Activated CD4-positive, alpha-beta T cell treated with anti-CD3 and anti-CD28 coated beads, Interleukin-2, Interleukin-6, amounts not matched to agents 100 ng/mL and 50 ng/mL, durations not matched to agents 16 hours and 8 hours (primary cell): ENCODE measurements at regions not wholly inside any gene's neighbourhood (a gene's known extent, or its start where the extent isn't known, plus 50 kb on each side); places are given as distances from the start of the nearest gene placed in this dataset.
"Not testable (repeated sequence)": the region's sequence is repeated elsewhere in the genome, so short reads cannot be mapped to it uniquely, and the experiment has no call there.

Experiments
- DNase-seq: peaks from one replicate; pipeline ENCODE4 v3.0.0-alpha.2; 2020

GRCh38 chr2:65778137-65778536, 345.7 kb upstream of the SPRED2 start:
- no peak for DNase-seq

GRCh38 chr2:65775839-65776238, 343.4 kb upstream of the SPRED2 start:
- no peak for DNase-seq

DNA sequence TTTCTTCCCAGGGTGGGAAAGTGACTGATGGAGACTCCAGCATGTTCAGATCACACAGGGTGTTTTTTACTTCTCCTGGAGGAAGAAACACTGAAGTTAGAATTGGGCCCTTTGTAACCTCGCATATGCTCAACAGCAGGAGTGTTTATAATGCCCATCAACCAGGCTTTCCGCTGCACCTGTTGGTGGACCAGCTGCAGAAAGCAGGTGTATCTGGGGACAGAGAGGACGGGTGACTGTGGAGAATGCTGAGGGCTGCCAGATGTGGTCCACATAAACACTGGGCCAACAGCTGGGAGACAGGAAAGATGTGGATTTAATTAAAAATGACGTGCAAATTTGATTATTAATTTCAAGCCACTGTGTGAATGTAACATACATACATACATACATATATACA, 335.5 kb upstream of the SPRED2 start:
- no peak for DNase-seq

DNA sequence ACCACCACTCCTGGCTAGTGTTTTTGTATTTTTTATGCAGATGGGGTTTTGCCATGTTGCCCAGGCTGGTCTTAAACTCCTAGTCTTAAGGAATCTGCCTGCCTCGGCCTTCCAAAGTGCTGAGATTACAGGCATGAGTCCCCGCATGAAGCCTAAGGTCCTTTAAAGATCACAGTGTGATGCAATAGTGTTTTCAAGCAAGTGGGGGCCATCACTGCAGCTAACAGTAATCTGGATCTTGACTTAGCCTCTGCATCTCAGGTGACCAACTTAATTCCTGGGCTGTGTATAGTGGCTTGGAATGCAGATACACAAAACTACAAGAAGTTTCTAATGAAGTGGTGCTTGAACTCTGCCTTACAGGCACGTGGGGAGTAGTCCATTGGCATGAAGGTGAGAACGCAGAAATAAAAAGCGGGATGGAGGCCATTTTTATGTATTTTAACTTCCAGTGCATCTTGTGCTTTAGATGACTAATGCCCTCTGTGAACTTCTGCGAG, 334.4 kb upstream of the SPRED2 start:
- no peak for DNase-seq

DNA sequence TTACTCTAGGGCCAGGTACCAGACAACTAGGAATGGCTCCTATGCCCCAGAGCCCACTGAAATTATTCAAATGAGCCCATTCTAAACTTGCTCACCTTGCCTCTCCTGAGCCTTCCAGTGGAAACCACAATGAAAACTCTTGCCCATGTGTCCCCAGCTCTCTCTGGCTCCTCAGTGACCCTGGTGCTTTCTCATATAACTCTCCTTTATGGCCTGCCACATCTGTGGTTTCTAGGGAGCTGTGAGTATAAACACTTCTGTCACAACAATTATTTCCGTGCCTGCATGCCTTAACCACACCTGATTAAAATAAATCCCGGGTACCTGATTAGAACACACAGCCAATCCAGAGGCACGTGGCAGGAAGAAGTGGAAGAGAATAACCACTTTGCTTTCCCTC, 333.0 kb upstream of the SPRED2 start:
- no peak for DNase-seq

DNA sequence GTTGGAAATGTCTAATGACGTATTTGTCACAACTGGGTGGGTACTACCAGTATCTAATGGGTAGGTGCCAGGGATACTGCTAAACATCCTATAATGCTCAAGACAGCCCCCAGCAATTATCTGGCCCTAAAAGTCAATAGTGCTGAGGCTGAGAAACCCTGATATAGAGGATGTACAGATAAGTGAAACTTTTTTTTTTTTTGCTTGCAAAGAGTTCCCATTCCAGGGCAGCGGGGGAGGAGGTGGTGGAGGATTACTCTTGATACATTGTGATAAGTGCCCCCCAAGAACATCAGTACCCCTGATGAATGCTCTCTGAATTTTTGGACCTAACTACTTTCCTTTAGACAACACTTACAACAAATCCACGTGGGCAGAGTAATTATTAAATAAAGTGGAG, 329.7 kb upstream of the SPRED2 start:
- DNase-seq: no peak

DNA sequence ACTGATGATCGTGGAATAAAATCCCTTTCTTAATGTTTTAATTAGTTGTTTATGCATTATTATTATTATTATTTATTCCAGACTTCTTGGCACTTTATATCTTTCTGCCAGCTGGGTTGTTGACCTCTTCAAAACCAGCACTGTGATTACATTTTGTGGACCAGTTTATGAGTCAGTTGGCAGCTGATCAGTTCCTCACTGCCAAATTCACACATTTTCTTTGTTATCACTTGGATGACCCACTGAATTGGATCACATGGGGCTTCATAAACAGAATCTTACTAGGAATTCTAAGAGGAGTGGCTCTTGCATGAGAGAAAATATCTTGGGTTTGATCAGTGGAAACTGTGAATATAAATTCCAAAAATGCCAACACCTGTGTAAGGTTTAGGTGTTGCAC, 321.8 kb upstream of the SPRED2 start:
- no peak for DNase-seq

DNA sequence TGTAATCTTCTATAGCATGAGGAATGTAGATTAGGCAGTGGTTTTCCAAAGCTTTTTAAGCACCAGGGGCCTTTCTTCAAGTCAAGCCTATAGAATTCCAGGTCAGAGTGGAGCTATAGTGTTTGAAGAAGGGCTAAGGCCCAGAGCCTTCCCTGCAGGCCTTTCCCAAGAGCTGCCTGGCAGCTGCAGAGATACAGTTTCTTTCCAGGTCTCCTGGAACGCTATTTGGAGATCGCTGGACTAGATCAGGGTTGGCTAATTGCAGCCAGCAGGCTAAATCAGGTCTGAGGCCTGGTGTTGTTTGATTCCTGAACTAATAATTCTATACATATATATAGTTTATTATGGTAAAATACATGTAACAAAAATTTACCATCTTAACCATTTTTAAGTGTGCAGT, 319.0 kb upstream of the SPRED2 start:
- DNase-seq: no peak

DNA sequence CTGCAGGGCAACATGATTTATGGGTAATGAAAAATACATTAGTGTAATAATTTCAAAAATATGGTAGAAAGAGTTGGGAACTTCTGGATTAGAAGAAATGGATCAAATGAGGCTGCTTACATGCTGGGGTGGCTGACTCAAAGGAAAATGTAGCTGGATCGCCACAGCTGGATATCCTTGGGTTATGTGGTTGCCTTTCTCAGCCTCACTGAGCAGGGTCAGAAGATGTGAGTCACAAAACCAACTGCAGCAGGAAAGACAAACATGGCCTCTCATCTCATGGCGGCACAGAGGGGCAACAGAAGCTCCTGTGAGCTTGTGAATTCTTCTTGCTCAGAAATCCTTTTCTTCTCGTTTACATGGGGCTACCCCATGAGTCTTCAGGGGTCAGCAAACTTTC, 317.1 kb upstream of the SPRED2 start:
- DNase-seq: no peak

- DNase-seq: not testable (repeated sequence)
Observed at GRCh38 chr2:65747875-65748274, 315.5 kb upstream of the SPRED2 start.

- DNase-seq: no peak
Observed at GRCh38 chr2:65746931-65747675, 314.7 kb upstream of the SPRED2 start.

GRCh38 chr2:65744477-65745200, 312.2 kb upstream of the SPRED2 start:
- DNase-seq: no peak

DNA sequence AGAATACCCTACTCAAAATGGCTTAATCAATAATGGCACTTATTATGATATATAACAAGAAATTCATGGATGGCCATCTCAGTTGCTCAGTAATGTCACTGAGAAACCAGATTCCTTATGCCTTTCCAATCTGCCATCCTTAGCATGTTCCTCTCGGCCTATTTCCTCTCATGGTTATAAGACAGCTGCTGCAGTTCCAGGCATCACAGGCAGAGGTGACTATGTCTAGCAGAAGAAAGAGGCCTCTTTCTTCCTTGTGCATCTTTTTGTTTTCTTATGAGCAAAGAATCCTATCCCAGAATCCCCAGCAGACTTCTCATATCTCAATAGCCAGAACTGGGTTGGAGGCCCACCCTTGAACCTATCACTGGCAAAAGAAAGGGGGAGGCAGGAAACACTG, 310.6 kb upstream of the SPRED2 start:
- no peak for DNase-seq

- DNase-seq: no peak
Observed at GRCh38 chr2:65739927-65740326, 307.5 kb upstream of the SPRED2 start.

DNA sequence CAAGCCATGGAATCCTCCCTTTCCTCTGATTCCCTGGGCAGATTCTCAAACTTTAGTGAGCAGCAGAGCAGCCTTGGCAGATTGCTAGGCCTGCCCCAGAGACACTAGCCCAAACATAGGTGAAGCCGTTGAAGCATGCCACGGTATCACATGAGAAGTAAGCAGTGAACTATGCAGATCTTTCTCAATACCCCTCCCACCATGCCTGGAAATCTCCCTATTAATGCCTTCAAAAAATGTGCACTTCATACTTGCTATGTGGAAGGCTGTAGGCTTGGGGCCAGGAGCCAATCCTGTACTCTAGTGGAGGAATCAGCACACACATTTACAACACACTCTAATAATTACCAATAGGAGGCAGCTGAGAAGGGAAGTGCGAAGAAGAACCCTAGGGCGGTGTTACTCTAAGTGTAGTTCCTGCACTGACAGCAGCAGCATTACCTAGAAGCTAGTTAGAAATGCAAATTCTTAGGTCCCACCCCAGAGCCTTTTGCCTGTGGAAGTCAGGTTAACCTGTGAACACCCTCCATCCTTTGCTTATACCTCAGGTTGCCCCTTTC, 305.1 kb upstream of the SPRED2 start:
- DNase-seq: no peak

- no peak for DNase-seq
Observed at GRCh38 chr2:65731476-65731875, 299.1 kb upstream of the SPRED2 start.

GRCh38 chr2:65730186-65730585, 297.8 kb upstream of the SPRED2 start:
- DNase-seq: no peak

GRCh38 chr2:65729246-65729645, 296.8 kb upstream of the SPRED2 start:
- no peak for DNase-seq

- DNase-seq: no peak
Observed at GRCh38 chr2:65728477-65729180, 296.2 kb upstream of the SPRED2 start.

- DNase-seq: no peak
Observed at GRCh38 chr2:65727816-65728215, 295.4 kb upstream of the SPRED2 start.

GRCh38 chr2:65727381-65727780, 295.0 kb upstream of the SPRED2 start:
- DNase-seq: no peak

DNA sequence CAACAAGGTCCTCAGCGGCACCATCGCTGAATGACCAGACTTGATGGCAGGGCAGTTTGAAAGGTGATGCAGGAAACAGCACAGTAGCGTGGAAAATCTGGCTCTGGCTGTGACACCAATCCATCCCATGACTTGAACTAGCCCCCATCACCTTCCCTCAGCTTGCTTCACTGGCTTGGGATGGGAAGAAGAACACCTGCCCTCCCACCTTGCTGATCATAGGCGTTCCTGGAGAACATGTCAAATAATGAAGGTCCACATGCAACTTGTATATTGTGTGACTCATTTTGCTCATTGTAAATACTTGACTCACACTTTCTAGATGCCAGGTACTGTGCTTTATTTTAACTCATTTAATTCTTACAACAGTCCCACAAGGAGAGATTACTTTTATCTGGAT, 292.4 kb upstream of the SPRED2 start:
- no peak for DNase-seq

DNA sequence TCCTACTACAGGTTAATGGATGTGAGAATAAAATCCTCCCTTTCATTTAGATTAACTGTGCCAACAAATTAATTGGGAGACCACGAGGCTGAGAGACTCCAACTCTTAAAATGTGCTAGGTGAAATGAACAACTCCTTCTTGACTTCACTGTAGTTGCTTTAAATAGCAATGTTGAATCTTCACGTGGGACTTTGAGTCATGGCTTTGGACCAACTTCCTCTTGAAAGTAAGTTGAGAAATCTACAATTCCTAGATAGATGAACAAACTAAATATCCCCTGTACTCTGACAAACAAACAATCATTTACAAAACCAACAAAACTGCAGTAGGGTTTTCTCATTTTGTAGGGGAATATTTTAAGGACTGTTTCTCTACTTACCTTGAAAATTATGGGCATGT, 291.9 kb upstream of the SPRED2 start:
- DNase-seq: no peak
